Heart left ventricle (tissue), 13 donors: ENCODE measurements at regions not wholly inside any gene's neighbourhood (a gene's known extent, or its start where the extent isn't known, plus 50 kb on each side); places are given as distances from the start of the nearest gene placed in this dataset.

ENCODE experiments used
- CTCF ChIP-seq, 12 donors: fragments of 200-600 bp; sonication (generic) in 4 of 12; IDR thresholded peaks; one replicate each; pipeline versions ENCODE4 v1.5.0 to v1.8.0; 2018 to 2022; ENCODE audit warnings: antibody characterized with exemption in 12 of 12, mild to moderate bottlenecking in 5 of 12
- POLR2A ChIP-seq, 2 donors: fragments of 450-650 bp; IDR thresholded peaks; one replicate each; pipeline ENCODE4 v1.6.1; 2017; ENCODE audit warnings: antibody characterized with exemption in 2 of 2, mild to moderate bottlenecking in 2 of 2, moderate library complexity in 2 of 2
- donor health status: ischemic (EF 13 %, LVEDD 7.1; RV severe dilation, severe dysfunction).
- donor health status: DM: no; HTN: yes; CAD: no.
- donor health status: DM: no; HTN: no; CAD: no.
- donor health status: ischemic (EF 25% LVEDD 6.9; RV normal size, moderate dysfunction).
- donor health status: ischemic (EF 25% LVEDD 5.7; RV mildly dilated, moderate dysfunction).
- donor health status: ischemic (EF 35%, LVEDD 5.7; RV mildly dilated, moderate dysfunction).
- donor health status: nonischemic (EF 11% LVEDD 7.7; RV severe dilation, severe dysfunction).
- donor health status: DM: yes; HTN: yes; CAD: no.
- donor health status: PGD.
- donor health status: ischemic (EF 29% LVEDD 5.4; RV normal size, mild dysfunction).
- donor health status: nonischemic (EF 23%, LVEDD 6.1; RV moderate dilation, normal function).

GRCh38 chr22:11629661-11630385, 3898.2 kb upstream of the OR11H1 start:
- TF ChIP-seq CTCF (IDR thresholded peaks at IDR 0.05), result no peak
- TF ChIP-seq POLR2A (IDR thresholded peaks at IDR 0.05), result no peak
